HS-27A (cell line): ENCODE measurements at regions not wholly inside any gene's neighbourhood (a gene's known extent, or its start where the extent isn't known, plus 50 kb on each side); places are given as distances from the start of the nearest gene placed in this dataset.
"Not testable (repeated sequence)": the region's sequence is repeated elsewhere in the genome, so short reads cannot be mapped to it uniquely, and the experiment has no call there.

Source experiments
- DNase-seq: peaks from one replicate; pipeline ENCODE4 v3.0.0-alpha.2; 2012; ENCODE audit warnings: low read depth, missing footprints

DNA sequence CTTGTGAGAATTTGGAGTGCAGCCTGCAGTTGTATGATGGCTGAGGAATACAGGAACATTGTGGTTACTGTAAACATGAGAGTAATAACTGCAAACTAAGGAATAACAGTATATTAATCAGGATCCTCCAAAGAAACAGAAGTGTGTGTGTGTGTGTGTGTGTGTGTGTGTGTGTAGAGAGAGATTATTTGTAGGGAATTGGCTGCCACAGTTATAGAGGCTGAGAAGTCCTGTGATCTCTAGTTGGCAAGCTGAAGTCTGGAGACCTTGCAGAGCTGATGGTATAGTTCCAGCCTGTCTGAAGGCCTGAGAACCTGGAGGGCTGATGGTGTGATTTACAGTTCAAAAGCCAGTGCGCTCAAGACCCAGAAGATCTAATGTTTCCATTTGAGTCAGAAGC is 273.3 kb upstream of the FRG1 start:
- DNase-seq: not testable (repeated sequence)

DNA sequence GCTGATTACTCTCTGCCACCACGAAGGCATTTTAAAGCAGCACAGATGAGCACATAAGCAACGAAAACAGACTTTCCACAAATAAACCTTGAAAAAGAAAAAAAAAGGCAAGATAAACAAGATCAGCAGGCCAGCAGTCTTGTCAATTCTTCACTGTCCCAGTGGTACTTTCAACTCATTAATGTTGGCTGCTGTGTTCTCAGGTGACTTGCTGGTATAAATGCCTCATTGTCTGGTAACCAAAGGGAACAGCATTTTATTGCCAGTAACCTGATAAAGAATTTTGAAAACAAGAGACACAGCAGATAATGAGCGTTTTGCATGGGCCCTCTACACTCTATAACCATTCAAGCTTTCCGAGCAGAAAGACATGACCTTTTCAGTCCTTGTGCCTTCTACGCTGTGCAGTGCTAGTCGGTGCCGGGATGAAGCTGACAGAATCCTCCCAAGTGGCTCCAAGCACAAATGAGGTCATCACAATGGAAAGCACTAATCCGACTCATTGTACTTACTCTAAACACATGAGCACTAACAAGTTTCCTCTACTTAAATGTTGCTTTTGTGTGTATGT is 242.9 kb upstream of the FRG1 start:
- DNase-seq: not testable (repeated sequence)

DNA sequence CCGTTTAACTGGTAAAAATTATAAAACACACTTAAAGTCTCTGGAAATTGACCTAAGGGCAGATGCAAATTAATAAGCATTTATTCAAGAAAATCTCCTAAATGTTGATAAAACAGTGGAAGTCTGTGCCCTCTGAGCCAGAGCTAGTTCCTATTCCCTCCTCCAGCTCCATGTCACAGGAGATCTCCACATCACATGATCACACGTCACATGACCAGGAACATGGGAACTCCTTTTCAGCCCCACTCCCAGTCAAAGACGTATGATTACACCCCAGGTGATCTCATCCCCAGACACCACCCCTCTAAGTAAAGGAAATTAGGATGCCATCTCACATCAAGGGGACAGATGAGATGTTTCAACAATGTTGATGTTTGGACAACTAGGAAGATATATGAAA is 237.7 kb upstream of the FRG1 start:
- DNase-seq: not testable (repeated sequence)

DNA sequence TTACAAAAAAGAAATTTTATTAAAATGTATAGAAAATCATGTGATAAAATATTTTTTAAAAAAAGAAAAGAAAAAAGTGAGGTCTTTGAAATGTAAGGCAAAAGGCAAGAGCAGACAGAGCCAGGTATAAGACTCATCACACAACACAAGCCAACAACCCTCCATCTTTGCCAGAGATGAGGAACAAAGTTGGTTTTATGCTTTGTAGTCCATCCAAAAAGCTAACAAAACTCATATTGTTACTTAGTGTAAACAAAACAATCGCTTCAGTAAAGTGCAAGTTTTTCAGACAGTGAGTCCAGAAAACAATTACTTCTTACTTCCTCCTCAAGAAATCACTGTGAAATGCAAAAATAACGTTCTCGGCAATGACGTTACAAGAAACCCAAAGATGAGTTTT is 233.9 kb upstream of the FRG1 start:
- DNase-seq: not testable (repeated sequence)

DNA sequence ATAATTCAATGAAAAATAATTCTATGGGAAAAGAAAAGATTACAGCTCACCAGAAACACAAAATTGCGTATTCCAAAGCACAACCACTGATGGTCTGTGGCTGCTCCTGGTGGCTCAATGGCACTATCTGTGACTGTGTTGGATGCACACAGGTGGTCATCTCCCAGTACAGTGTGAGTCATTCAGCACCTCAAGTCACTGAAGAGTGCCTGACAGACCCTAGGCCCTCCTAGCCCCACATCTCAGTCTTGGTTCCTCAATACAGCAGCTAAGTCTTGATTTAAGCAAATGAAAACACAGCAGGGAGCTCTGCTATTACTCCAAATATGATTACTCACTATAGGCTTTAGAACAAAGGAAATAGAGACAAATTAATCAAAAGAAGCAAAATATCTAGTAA is 233.4 kb upstream of the FRG1 start:
- DNase-seq: not testable (repeated sequence)

DNA sequence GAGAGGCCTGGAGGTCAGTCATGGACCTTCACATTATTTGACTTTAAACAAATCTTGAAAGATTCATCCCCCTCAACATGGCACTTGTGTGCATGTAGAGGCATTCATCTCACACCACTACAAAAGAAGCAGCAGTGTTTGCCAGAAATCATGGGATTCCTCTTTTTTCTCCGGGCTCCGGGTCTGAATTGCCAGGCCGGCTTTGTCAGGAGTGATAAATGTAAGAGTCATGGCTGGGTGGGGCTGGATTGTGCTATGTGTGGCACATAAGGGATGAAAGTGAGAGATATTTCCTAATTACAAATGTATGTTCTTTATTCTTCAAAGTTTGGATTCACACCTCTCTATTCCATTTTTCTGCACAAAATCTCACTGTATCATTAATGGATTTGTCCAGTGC is 228.7 kb upstream of the FRG1 start:
- DNase-seq: not testable (repeated sequence)

DNA sequence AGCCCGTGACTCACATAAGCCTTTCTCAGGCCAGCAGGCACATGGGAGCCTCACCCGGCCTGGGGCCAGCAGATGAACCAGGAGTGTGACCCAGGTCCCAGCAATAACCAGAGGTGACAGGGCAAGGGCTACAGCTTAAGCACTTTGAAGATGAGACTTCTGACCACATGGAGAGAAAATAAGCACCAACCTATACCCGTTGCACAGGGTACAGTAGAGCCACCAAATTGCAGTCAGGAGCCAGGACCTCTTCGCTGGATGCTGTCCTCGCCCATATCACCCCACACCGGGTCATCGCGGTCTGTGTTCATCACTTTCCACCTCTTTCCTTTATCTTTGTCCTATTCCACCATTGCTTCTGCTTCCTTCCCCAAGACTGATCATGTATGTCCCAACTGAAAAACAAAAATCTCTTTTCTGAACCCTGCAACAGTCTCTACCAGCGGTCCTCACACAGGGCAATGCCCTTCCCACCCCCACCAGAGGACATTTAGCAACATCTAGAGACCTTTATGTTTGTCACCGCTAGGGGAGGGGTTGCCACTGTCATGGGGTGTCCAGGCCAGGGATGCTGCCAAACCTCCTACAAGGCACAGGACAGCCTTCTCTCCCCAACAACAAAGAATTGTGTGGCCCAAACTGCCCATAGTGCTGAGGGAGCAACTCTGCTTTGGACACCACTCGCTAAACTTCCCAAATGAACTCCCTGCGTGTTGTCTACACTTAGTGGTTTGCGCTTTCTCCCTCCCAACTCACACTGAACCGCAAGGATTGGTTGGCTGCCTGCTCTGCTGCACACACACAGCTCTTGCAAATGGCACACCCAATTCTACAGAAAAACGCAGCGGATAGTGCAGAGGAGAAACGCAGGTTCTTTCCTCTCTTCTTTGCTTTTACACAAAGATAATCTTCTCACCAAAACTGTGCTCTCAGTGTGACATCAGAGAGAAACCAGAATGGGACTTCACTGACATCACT is 219.4 kb upstream of the FRG1 start:
- DNase-seq: not testable (repeated sequence)

DNA sequence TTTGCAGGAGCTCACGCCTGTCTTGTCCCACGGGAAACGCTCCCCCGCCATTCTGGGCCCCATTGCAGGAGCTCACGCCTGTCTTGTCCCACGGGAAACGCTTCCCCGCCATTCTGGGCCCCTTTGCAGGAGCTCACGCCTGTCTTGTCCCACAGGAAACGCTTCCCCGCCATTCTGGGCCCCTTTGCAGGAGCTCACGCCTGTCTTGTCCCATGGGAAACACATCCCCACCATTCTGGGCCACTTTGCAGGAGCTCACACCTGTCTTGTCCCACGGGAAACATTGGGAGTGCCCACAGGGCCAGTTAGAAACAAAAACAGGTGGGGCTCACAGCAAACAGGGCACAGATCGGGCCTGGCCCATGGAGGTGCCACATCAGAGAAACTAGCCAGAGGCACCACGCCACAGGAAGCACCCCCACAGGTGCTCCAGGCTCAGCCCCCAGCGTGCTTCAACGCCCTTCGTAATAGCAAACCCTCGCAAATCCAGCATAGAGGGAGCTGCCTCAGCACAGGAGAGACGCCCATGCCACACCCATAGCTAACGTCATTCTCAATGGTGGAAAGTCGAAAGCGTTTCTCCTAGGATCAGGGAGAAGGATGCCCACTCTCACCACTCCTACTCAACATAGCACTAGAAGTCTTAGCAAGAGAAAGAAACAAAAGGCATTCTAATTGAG is 218.2 kb upstream of the FRG1 start:
- DNase-seq: not testable (repeated sequence)

DNA sequence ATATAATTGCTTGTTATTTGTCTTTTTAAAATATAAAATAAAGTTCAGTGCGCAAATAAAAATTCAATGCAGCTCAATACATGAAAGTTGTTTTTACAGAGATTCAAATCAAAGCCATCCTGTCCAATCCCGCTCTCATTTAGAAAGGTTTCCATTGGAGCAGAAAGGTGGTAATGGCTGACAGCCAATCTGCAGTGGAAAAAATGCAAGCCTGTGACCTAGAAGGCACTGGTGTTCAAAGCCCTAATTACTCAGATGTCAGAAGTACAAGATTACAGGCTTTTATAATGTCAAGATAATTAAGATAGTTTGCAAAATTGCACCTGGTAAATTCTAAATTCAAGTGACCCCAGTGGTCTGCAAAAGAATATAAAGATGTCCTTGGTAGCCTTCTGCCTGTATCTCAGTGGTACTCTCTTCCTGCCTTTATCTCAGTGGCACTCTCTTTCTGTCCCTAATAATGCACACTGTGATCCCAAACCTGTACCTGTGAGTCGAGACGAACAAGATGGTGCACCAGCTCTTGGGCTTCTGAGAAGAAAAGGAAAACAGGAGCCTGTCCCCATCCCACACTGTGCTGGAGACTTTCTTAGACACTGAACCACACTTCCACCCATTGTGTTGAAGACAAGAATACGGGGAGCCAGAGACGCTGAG is 212.6 kb upstream of the FRG1 start:
- not testable (repeated sequence) for DNase-seq

DNA sequence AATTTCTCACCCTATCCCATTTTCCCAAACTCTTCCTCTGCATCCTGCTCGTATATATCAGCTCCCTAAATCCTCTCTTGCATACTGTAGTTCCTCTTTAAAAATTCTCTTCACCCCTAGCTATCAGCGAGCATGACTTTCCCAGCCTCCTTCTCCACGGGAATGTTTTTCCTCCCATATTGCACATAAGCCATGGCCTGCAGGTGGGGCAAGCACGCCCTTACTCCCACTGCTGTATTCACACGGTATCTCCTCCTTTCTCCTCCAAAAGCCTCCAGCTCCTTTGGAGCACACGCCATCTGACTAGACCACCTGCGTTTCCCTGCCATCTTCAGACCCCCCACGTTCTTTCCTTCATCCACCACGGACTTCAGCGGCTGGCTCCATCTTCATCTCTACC is 208.7 kb upstream of the FRG1 start:
- DNase-seq: not testable (repeated sequence)

DNA sequence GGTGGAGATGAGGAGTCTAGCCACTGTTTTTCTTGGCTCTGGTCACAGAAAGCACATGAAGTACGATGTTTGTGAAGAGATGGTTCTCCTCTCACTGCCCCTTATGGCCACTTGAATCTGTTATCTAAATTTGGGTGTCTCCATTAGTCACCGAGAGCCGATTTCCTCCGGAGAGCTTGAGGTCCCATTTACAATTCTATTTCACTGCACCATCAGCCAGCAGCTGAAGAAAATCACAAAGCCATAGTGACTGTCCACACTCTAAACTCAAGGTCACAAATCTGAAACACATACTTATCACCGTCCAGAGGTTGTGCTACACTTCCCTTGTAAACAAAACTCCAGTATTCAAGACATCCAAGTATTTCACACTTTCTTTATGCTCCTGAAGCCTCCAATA is 207.2 kb upstream of the FRG1 start:
- DNase-seq: not testable (repeated sequence)

DNA sequence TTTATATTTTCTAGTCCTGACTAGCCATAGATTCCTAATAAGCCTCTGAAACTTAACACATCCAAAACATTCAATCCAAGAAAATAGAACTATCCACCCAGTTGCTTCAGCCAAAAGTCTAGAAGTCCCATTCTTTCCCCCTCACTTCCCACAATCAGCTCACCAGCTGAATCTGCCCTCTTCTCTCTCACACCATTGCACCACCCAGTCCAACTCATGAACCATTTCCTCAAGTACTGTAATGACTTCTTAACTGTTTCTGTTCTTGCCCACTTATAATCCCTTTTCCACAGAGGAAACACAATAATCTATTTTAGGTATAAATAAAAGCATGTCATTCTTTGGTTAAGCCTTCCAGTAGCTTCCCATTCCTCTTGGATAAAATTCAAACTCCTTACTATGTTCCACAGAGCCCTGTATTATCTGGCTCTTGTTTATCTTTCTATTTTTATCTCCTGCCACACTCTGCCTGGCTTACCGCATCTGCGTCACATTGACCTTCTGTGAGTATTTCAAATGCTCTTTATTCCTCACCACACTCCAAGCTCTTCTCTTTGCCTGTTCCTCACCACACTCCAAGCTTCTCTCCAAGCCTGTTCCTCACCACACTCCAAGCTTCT is 205.9 kb upstream of the FRG1 start:
- DNase-seq: not testable (repeated sequence)

DNA sequence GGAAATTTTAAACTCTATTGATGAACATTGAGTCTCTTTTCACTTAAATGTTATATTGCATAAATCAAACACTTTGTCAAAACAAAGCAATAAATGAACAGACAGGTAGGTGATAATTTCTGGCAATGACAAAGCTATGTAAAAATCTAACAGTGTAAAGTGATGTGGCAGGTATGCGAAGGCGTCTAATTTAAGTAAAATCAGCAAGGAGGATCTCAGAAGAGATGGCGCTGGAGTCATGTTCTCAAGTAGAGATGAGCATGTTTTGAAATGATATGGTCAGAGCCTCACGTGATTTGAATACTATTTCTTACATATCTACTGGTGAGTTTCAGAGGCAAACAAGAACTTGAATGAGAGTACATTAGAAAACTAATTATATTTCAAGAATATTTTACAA is 204.0 kb upstream of the FRG1 start:
- not testable (repeated sequence) for DNase-seq

DNA sequence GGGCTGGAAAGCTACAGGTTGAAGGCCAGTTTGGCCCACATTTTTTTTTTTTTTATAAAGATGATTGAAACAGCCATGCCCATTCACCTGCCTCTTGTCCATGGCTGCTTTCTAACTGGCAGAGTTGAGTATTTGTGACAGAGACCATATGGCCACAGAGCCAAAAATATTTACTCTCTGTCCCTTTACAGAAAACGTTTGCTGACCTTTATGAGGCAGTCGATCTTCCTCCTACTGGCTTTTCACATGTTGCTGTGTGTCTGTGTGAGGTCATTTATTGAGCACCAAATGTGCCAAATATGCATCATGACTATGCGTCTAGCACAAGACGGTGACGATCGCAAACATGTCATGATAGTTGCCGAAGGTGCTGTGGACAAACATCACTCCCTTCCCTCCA is 200.6 kb upstream of the FRG1 start:
- not testable (repeated sequence) for DNase-seq

DNA sequence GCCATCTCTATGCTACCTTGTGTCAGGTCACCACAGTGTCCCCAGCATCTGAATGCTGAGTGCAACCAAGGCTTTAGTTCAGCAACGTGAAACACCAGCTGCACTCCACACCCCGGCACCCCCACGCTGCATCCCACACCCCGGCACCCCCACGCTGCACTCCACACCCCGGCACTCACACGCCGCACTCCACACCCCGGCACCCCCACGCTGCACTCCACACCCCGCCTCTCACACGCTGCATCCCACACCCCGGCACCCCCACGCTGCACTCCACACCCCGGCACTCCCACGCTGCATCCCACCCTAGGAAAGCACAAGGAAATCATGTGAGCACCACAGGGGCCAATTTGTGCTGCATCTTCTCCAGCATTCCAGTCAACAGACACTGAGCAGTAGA is 199.8 kb upstream of the FRG1 start:
- no peak for DNase-seq

DNA sequence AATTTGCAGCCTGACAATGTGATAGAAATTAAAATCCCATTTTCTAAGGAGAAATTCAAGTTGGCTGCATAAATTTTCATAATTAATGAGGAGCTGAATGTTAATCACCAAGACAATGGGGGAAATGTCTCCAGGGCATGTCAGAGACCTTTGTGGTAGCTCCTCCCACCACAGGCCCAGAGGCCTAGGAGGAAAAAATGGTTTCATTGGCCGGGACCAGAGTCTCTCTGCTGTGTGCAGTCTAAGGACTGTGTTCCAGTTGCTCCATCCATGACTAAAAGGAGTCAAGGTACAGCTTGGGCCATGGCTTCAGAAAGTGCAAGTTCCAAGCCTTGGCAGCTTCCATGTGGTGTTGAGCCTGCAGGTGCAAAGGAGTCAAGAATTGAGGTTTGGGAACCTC is 187.6 kb upstream of the FRG1 start:
- DNase-seq: not testable (repeated sequence)

DNA sequence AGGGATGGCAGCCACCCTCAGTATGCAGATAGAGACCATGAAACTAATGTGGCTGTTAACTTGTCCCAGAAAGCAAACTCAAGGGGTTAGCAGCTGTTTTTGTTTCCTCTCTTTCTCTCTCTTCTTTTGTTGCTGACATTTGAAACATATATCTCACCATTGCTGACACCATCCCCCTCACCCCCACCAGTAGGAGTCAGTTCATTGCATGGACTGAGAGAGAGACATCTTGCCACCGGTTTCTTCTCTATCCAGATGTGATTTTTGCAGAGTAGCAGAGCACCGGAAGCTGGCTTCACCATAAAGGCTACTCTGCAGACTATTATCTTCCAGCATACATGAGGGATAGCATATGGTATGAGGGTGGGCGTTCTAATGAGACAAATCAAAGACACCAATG is 177.1 kb upstream of the FRG1 start:
- DNase-seq: no peak

DNA sequence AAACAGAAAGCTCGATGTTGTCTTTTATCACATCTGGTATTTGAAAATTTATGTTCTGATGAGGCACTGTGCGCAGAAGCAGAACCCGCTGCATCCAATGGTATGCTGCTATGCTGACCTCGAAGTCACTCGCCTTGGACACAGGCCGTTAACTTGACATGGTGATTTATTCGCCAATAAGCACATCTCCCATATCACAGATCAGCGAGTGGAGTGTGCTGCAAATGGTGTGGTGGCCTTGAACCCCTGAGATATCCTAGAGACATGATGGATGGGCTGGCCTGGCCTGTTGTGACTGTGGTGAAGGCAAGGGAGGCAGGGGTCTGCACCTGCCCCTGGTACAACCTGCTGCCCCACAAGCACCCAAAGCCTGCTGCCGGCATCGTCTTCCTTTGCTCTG is 175.4 kb upstream of the FRG1 start:
- no peak for DNase-seq

DNA sequence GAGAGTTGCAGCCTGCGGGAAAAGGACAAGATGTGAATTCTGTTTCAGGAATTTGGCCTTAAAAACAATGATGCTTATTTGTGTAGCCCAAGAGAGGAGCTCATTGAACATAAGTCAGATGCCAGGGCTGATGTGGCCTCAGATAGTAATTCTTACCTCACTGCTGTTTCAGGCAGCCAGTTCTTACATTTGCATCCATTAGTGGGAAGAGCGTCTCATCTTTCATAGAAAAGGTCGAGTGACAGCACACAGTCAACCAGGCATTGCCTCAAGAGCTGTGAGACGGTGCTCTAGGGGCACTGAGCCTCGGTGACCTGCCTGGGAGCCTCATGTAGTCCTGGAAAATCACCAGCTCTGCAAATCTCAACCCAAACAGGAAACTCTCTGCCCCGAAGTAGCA is 174.9 kb upstream of the FRG1 start:
- DNase-seq: no peak

DNA sequence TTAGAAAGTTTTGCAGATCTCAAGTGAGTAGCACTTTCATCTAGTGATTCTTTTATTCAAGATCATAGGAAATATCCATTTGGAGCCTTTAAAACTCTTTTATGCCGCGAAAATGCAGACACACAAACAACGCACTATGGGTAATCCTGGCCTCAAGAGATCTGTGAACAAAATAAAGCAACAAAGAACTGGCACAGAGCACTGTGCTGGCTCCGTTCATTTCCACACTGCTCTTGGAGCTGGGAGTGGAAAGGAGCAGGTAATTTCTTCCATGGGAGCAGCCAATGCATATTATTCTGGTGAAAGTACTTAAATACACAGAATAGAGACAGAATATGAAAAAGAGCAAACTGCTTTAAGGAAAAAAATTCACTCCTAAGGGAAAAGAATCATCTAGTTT is 172.7 kb upstream of the FRG1 start:
- no peak for DNase-seq

DNA sequence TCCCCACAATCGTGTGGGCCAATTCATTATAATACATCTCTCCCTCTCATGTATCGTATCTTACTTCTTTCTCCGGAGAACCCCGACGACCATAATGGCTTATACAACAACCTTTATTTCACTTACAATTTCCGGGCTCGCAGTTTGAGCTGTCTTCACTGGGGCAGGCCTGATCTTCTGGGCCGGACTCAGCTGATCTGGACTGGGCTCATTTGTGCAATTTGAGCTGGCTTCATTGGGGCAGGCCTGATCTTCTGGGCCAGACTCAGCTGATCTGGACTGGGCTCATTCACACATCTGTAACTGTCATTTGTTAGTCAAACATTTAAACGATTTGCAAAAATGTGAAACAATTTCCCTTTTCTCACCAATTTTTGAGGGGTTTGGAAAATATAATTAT is 171.5 kb upstream of the FRG1 start:
- no peak for DNase-seq
